HG03095 (cell line): ENCODE measurements at regions not wholly inside any gene's neighbourhood (a gene's known extent, or its start where the extent isn't known, plus 50 kb on each side); places are given as distances from the start of the nearest gene placed in this dataset.

Experiments
- ATAC-seq: cut with Tn5 transposase; IDR thresholded peaks from one replicate; pipeline ENCODE4 v1.9.1; 2021; ENCODE audit warnings: moderate library complexity; ENCODE audit not compliant: unreplicated experiment

- no peak for ATAC-seq
Observed at GRCh38 chr10:113407218-113407617, 145.6 kb upstream of the HABP2 start.

- no peak for ATAC-seq
Observed at GRCh38 chr10:113409175-113409574, 143.7 kb upstream of the HABP2 start.

- no peak for ATAC-seq
Observed at GRCh38 chr10:113410618-113411017, 142.2 kb upstream of the HABP2 start.

- no peak for ATAC-seq
Observed at GRCh38 chr10:113411456-113411855, 141.4 kb upstream of the HABP2 start.

- ATAC-seq, result no peak
Observed at GRCh38 chr10:113412161-113412560, 140.7 kb upstream of the HABP2 start.

GRCh38 chr10:113414543-113414942 lies 138.3 kb upstream of the HABP2 start:
- ATAC-seq, result no peak

- no peak for ATAC-seq
Observed at GRCh38 chr10:113415246-113415645, 137.6 kb upstream of the HABP2 start.

GRCh38 chr10:113420057-113420732 lies 132.7 kb upstream of the HABP2 start:
- ATAC-seq, result no peak

GRCh38 chr10:113420733-113421675 lies 131.8 kb upstream of the HABP2 start:
- no peak for ATAC-seq

- ATAC-seq, result no peak
Observed at GRCh38 chr10:113422371-113422770, 130.5 kb upstream of the HABP2 start.

GRCh38 chr10:113423981-113424721 lies 128.7 kb upstream of the HABP2 start:
- ATAC-seq, result no peak

GRCh38 chr10:113425008-113425407 lies 127.8 kb upstream of the HABP2 start:
- ATAC-seq, result no peak

- ATAC-seq, result no peak
Observed at GRCh38 chr10:113425541-113425951, 127.3 kb upstream of the HABP2 start.

- ATAC-seq, result no peak
Observed at GRCh38 chr10:113426181-113426877, 126.5 kb upstream of the HABP2 start.

- no peak for ATAC-seq
Observed at GRCh38 chr10:113427236-113427735, 125.6 kb upstream of the HABP2 start.

- no peak for ATAC-seq
Observed at GRCh38 chr10:113427811-113428558, 124.9 kb upstream of the HABP2 start.

- ATAC-seq, result no peak
Observed at GRCh38 chr10:113430634-113431397, 122.0 kb upstream of the HABP2 start.

- no peak for ATAC-seq
Observed at GRCh38 chr10:113431398-113432160, 121.3 kb upstream of the HABP2 start.
